GM19238 (cell line): ENCODE measurements at regions not wholly inside any gene's neighbourhood (a gene's known extent, or its start where the extent isn't known, plus 50 kb on each side); places are given as distances from the start of the nearest gene placed in this dataset.

Experiments
- DNase-seq: peaks from one replicate; pipeline ENCODE4 v3.0.0; 2011; ENCODE audit warnings: low spot score; ENCODE audit not compliant: insufficient read length

DNA sequence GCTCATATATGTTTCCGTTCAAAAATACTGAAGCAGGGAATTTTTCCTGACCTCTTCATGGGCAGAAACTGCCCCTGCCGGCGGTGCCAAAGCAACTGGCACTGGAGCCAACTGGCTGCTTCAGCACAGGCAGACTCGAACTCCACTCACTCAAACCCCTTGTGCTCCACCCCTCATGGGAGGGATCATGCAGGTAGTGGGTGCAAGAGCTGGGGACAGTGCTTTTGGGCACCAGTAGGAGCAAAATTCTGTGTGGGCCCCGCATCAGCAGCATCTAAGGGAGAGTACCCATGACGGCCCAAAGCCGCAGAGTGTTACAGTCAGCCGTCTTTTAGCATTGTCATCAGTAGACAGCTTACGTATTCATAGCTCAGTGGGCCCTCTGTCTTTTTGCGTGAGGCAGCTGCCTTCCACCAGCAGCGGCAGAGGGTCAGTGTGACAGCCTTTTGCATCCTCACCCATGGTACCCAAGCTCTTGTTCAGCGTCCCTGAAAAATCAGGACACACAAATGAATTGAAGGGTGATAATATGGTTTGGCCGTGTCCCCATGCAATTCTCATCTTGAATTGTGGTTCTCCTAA lies 393.8 kb downstream of the SLITRK6 start:
- no peak for DNase-seq

DNA sequence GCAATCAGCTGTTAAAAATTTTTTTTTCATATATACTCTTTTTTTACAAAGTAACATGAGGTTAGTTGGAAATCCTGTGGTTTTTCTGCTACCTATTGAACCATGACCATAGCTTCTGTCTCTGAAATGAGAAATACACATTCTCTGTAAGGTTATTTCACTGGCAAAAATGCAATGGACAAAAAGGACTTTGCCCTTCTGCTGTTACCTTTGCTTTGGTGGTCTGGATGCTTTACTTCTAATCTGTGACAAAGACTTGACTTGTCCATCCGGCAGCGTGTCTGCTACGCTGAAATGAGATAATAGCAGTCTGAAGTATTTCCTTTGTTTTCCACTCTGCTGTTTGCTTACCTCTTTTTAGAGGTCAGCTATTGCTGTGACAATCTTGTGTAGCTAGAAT lies 412.8 kb downstream of the SLITRK6 start:
- no peak for DNase-seq

DNA sequence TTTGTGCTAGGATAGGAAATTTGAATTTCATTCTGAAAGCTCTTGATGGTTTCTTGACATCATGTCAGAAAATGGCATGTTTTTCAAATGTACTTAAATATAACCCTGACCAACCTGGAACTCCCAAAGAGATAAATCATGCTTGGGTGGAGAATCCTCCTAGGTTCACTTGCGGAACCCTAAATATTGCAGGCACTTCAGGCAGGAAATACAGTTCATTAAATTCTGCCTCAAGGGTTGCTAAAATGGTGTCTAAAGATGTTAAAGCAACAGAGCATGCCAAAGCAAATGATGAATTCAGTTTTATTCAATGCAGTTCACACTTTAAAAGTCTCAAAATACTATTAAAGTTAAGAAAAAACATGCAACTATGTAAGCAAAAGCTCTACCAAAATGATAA lies 415.9 kb downstream of the SLITRK6 start:
- no peak for DNase-seq

DNA sequence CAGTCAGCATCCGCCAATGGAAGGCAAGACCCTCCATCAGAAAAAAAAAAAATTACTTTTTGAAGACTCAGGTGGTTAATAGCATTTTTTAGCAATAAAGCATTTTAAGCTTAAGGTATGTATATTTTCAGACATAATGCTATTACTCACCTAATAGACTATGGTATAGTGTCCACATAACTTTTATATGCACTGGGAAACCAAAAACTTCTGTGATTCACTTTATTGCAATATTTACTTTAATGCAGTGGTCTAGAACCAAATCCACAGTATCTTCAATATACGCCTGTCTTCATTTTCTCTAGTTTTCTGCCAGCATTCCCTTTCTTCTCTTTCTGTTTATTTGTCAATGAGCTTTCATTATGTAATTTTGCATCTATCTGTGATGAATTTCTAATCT lies 418.1 kb downstream of the SLITRK6 start:
- DNase-seq, result no peak

- DNase-seq, result no peak
These were observed 419.2 kb downstream of the SLITRK6 start for GRCh38 chr13:85379991-85380390.

GRCh38 chr13:85379433-85379832 lies 419.8 kb downstream of the SLITRK6 start:
- DNase-seq, result no peak

- no peak for DNase-seq
These were observed 421.4 kb downstream of the SLITRK6 start for GRCh38 chr13:85377783-85378182.

- DNase-seq, result no peak
These were observed 425.9 kb downstream of the SLITRK6 start for GRCh38 chr13:85373322-85373721.

DNA sequence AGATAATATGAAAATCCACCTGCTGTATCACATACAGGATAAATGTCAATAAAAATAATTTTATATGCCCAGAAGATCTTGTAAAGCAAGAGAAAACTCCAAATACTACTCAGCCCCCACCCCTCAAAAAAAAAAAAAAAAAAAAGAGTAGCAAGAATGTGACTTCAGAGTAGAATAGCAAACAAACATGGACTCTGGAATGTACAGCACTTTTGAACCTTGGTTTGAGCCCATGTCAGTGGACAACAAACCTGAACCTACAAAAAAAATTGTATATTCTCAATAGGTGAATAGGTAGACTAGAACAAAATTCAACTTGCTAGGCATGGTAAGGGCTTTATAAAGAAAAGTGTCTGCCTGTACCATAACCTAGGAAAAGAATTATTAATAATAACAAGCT lies 428.0 kb downstream of the SLITRK6 start:
- no peak for DNase-seq

GRCh38 chr13:85368686-85369085 lies 430.5 kb downstream of the SLITRK6 start:
- DNase-seq, result no peak

DNA sequence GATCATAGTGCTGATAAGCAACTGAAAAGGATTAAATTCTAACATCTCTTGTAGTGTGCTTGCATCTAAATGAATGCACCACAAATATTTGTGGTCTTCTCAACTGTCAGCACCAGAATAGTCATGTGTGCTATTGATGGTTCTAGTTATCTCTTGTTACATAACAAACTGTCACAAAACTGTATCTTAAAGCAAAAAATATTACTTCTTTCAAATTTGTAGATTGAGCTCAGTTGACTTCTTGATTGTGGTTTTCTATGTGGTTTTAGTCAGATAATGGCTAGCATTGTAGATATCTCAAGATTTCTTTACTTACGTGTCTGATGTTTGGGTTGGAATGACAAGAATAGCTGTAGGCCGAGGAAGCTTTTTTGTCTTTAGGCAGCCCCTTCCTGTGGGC lies 431.3 kb downstream of the SLITRK6 start:
- DNase-seq, result no peak

- DNase-seq, result no peak
These were observed 432.3 kb downstream of the SLITRK6 start for GRCh38 chr13:85366759-85367417.

DNA sequence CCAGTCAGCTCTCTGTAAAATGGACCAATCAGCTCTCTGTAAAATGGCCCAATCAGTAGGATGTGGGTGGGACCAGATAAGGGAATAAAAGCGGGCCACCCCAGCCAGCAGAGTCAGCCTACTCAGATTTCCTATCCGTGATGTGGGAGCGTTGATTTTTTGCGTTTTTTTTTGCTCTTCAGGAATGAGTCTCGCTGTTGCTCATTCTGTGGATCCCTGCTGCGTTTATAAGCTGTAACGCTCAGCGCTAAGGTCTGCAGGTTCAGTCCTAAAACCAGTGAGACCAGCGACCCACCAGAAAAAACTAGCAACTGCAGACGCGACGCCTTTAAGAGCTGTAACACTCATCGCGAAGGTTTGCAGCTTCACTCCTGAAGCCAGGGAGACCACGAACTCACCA lies 435.7 kb downstream of the SLITRK6 start:
- no peak for DNase-seq

- no peak for DNase-seq
These were observed 436.2 kb downstream of the SLITRK6 start for GRCh38 chr13:85362980-85363379.

DNA sequence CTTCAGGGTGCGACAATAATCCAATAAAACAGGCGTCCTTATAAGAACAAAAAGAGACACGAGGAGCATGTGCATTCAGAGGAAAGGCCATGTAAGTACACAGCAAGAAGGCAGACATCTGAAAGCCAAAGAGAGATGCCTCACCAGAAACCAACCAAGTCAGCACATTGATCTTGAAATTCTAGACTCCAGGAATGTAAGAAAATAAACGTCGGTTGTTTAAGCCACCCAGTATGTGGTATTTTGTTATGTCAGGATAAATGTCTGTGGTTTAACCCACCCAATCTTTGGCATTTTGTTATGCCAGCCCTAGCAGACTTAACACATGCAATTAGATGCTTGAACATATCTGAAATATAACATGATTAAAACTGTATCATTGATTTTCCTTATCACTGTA lies 452.0 kb downstream of the SLITRK6 start:
- no peak for DNase-seq

- DNase-seq, result no peak
These were observed 465.0 kb downstream of the SLITRK6 start for GRCh38 chr13:85334187-85334586.

DNA sequence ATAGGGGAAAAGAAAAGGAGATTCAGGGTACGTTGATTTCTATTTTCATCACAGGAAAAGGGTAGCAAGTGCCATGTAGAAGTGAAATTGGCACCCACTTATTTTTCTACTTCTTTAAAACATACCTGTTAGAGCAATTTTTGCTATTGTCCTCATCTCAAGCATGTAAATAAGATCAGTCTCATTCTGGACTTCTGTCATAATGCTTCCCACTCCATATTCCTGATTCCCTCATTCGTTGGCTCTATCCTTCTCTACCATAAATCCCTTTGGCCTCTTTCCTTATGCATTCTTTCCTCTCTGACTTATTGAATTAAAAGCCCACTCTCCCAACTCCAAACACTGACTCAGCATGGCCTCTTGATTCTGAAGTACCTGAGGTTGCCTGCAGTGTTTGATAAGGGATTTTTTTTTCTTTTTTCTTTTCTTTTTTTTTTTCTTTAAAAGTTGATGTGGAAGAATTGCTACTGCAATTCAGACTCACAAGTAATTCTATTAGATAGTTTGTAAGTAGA lies 465.7 kb downstream of the SLITRK6 start:
- DNase-seq, result no peak

- DNase-seq, result no peak
These were observed 466.6 kb downstream of the SLITRK6 start for GRCh38 chr13:85332615-85333014.

DNA sequence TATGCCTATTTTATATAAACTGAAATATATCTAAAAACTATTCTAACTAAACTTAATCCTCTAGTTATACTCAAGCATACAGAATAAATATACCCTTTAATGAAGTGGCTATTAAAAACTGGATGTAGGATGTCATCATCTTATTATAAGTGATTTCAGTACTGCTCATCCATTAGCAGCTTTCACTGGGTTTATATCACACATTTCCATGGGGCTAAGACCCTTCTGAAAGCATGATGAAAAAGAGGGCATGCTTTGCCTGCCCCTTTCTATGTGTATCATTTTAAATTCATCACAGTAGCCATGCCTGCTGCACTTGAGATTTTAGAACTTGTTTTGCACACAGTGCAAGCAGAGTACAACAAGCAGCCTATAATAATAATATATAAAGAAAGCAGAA lies 477.5 kb downstream of the SLITRK6 start:
- no peak for DNase-seq

DNA sequence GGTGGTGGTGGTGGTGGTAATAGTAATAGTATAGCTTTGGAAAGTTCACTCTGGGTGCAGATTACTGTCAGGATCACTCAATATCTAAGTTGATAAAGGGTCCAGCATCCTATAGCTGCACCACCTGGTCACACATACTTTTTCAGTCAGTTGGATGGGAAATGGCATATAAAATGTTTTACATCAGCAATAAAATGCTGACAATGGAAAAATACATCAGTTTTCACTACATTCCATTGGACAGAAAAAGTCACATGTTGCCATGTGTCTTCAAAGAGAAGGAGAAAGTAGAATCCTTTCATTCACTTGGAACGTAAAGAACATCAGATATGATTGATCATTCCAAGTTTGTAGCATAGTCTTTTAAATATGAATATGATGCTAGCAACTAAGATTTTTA lies 481.4 kb downstream of the SLITRK6 start:
- DNase-seq, result no peak

DNA sequence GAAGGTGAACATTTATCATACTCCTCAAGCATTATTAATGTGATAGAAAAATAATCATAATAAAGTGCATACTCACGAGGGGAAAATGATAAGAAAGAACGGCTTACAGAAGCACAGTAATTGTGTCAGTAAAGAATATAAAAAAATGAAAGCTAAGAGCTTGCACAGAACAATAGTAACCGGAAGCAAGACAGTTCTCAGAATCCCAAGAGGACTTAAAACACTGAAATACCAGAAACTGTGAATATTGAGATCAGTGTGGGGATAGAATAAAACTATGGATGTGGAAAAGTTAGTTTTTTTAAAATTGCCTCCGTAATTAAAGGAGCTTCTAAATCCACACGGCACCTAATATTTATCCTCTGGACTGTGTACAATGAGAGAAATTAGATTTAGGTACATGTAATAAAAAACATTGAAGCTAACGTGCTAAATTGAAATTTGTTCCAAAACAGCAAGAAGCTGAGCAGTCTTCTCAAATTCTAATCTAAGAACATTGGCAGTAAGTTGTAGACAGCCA lies 482.7 kb downstream of the SLITRK6 start:
- DNase-seq, result no peak

GRCh38 chr13:85314686-85315085 lies 484.5 kb downstream of the SLITRK6 start:
- DNase-seq, result no peak
